Ramos (cell line): ENCODE measurements at regions not wholly inside any gene's neighbourhood (a gene's known extent, or its start where the extent isn't known, plus 50 kb on each side); places are given as distances from the start of the nearest gene placed in this dataset.
"Not testable (repeated sequence)": the region's sequence is repeated elsewhere in the genome, so short reads cannot be mapped to it uniquely, and the experiment has no call there.

Source experiments
- in situ Hi-C: fragments of 300-500 bp; cut with MboI; formaldehyde crosslinking; loops from one replicate; pipeline ENCODE4 v1.14.3; 2022; ENCODE audit warnings: low sequenced_read_pairs; ENCODE audit not compliant: unreplicated experiment

DNA sequence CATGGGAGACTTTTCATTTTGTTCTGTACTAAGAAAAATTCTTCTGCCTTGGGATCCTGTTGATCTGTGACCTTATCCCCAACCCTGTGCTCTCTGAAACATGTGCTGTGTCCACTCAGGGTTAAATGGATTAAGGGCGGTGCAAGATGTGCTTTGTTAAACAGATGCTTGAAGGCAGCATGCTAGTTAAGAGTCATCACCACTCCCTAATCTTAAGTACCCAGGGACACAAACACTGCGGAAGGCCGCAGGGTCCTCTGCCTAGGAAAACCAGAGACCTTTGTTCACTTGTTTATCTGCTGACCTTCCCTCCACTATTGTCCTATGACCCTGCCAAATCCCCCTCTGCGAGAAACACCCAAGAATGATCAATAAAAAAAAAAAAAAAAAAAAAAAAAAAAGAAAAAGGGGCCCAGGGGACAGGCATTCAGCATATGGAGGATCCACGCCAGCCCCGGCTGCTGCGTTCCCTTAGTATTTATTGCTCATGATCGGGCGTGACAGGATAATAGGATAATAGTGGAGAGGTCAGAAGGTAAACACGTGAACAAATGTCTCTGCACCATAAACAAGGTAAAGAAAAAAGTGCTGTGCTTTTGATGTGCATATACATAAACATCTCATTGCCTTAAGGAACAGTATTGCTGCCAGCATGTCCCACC is 113.7 kb upstream of the ZNF92 start:
- in situ Hi-C loops: not testable (repeated sequence)

- in situ Hi-C loops: no loop called here
Measured at GRCh38 chr7:65254061-65254460, 119.6 kb upstream of the ZNF92 start.

GRCh38 chr7:65251851-65252620 is 121.6 kb upstream of the ZNF92 start:
- in situ Hi-C loops: no loop called here

DNA sequence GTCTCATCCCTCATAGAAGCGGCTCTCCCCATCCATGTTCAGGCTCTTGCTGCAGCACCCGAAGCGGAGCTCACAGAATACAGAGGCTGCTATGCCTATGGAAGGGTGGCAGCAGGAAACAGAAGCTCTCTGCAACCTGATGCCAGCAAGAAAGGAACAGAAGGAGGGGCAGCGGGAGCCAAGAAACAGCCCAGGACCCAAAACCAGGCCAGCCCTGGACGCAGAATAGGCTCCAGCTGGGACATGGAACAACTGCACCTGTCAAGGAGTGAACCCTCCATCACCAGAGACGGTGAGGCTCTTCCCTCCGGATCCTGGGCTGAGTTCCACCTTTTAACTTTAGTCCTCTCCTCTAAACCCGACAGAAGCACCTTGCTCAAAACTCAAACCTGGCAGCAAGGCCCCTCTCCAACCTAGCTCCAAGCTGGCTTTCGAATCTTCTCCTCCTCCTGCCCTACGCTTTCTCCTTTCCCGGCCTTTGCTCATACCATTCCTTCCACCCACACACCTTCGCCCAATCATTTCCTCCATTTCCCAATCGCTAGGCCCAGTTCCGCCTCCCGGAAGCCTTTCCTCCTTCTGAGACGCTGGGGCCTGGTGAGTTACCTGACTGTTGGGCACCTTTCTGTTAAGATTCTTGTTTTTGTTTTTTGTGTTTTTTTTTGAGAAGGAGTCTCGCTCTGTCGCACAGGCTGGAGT is 122.8 kb upstream of the ZNF92 start:
- in situ Hi-C loops: no loop called here

- in situ Hi-C loops: no loop called here
Measured at GRCh38 chr7:65250216-65250615, 123.4 kb upstream of the ZNF92 start.

DNA sequence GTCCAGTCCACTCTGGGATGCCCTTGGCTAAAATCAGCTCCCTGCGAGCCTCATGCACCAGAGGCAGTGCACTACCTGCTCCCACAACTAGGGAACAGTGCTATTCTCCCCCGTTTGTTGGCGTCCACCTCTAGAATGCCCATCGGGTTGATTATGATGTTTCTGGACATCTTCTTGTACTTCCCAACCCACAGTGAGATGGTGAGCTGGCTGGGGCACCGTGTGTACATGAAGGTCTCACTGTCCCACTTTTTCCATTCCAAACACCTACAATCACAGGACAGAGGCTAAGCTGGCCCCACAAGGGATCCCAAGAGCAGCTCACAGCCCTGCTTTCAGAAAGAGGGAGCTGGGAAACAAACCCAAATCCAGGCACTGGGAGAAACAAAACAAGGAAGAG is 126.2 kb upstream of the ZNF92 start:
- in situ Hi-C loops: no loop called here

DNA sequence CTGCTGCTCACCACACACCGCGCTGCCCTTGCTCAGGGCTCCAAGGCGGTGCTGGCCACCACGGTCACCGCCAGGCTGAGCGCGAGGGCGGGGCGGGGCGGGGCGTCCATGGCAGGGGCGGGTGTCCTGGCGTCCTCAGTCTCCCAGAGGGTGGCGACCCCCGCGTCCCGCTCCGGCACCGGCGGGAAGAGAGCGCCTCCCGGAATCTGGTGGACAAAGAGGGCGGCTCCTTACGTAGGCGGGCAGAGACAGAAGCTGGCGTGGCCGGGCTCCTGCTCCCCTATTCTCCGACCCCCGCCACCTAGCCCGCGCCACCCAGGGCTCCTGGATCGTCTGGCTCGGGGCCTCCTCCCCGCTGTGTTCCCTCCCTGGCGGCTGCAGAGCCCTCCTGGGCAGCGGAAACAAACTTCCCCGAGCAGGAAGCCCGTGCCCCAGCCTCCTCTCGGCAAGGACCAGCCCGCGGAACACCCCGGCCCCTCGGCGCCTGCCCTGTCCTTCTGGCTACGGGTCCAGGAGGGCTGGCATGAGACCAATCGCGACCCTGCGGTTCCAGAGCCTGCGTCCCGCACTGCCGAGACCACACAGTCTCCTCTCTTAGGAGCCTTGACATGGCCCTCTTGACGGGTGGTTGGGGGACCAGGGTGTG is 133.8 kb upstream of the ZNF92 start:
- in situ Hi-C loops: no loop called here

- in situ Hi-C loops: no loop called here
Measured at GRCh38 chr7:65239324-65239706, 134.3 kb upstream of the ZNF92 start.

GRCh38 chr7:65238785-65239184 is 134.9 kb upstream of the ZNF92 start:
- in situ Hi-C loops: no loop called here

DNA sequence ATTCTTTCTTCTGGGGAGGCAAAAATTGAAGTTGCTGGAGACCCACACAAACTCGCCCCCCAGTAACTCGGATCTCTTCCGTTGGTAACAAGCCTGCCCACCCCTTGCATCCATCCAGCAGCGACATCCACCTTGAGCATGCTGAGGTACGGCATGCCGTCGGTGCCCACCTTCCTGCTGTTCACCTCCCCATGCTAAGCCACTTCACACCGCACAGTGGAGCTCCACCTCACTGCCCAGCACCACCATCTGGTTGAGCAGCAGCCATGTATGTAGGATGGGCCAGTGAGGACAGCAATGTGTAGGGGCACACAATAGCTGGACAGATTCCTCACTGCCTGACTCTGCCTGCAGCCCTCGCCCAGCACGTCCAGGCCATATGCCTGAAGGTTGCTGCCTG is 138.1 kb upstream of the ZNF92 start:
- in situ Hi-C loops: no loop called here

DNA sequence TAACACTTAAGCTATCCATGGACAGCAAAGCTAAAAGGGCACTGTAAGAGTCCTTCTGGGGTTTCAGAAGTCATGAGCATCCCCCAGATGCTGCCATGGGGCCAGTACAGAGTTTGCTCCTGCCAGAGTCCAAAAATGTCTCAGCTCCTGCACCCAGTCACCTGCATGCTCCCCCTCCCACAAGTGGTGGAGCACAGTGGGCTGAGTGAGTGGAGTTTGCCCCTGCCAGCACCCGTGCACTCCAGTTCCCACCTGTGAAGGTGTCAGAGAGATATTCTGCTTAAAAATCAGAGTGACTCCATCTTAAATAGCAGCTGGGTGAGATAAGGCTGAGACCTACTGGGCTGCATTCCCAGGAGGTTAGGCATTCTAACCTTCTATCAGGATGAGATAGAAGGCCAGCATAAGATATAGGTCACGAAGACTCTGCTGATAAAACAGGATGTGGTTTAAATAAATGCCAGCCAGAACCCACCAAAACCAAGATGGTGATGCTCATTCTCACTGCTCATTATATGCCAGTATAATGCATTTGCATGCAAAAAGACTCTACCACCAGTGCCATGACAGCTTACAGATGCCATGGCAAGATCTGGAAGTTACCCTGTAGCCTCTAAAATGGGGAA is 140.1 kb upstream of the ZNF92 start:
- in situ Hi-C loops: no loop called here

DNA sequence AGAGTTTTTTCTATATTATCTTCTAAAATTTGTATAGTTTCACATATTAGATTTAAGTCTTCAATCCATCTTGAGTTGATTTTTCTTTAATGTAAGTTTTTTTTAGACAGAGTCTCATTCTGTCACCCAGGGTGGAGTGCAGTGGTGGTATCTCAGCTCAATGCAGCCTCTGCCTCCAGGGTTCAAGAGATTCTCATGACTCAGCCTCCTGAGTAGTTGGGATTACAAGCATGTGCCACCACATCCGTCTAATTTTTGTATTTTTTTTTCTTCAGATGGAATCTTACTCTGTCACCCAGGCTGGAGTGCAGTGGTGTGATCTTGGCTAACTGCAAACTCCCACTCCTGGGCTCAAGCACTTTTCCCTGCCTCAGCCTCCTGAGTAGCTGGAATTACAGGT is 143.4 kb upstream of the ZNF92 start:
- in situ Hi-C loops: no loop called here

GRCh38 chr7:65225422-65226006 is 148.1 kb upstream of the ZNF92 start:
- in situ Hi-C loops: loop anchor here (10.0 kb wide), 1 partner anchor 79 kb away; no protein-coding TSS in a partner anchor

- in situ Hi-C loops: loop anchor here (10.0 kb wide), 1 partner anchor 82 kb away; no protein-coding TSS in a partner anchor
Measured at GRCh38 chr7:65222655-65223054, 151.0 kb upstream of the ZNF92 start.

DNA sequence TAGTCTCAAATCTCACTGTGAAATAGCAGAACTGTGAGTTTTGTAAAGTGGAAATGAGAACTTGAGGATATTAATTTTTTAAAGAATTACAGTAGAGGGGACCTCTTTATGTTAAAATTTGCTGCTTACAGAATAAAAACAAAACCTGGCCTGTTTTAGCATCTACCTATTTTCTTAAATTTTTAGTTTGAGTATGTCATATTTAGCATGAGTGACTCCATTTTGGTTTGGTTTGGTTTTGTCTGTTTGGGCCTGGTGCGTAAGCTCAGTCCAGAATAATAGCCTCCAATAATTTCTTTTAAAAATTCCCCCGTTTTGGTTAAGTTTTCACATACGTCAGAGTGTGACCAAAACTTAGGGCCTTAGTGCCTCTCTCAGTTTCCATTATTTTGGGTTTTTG is 152.0 kb upstream of the ZNF92 start:
- in situ Hi-C loops: loop anchor here (10.0 kb wide), 1 partner anchor 83 kb away; no protein-coding TSS in a partner anchor

GRCh38 chr7:65219623-65220022 is 154.0 kb upstream of the ZNF92 start:
- in situ Hi-C loops: loop anchor here (10.0 kb wide), 1 partner anchor 85 kb away; no protein-coding TSS in a partner anchor

DNA sequence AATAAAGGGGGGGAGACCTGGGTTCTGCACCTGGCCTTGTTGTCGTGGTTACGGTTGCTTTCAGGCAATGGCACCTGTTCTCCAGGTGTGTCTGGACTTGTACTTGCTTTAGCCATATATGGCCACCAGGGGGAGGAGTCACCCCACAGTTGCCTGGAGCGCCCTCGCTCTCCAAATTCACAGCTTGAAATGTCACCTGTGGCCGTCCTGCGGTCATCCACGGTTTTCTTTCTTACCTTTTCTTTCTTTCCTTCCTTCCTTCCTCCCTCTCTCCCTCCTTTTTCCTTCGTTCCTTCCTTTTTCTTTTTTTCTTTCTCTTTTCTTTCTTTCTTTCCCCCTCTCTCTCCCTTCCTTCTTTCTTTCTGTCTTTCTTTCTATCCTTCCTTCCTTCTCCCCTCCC is 157.2 kb upstream of the ZNF92 start:
- in situ Hi-C loops: no loop called here

DNA sequence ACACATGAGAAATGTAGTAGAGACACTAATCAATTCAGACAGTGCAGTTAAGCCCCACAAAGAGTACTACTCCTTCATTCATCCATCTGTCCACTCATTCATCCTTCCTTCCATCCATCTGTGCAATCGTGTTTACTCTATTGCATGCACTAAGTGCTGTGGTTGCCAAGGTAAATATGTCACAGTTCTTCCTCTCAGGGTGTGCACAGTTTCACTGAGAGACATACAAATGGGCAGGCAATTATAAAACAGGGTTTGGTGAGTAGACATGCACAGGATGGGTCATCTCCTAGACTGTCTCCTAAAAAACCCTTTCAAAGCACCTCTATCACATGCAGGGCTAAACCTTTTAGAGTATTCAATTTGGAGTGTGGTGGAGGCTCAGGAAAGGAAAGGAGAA is 160.4 kb upstream of the ZNF92 start:
- in situ Hi-C loops: not testable (repeated sequence)

- in situ Hi-C loops: not testable (repeated sequence)
Measured at GRCh38 chr7:65199221-65199620, 174.4 kb upstream of the ZNF92 start.
